H1 (cell line): ENCODE measurements at regions not wholly inside any gene's neighbourhood (a gene's known extent, or its start where the extent isn't known, plus 50 kb on each side); places are given as distances from the start of the nearest gene placed in this dataset.

Experiments used
- CBX8 ChIP-seq: fragments of 300-800, 300-1000 bp; sonication (generic); IDR thresholded peaks from 2 replicates; pipeline ENCODE4 v1.7.1; 2016; ENCODE audit warnings: low read depth, low read length, borderline replicate concordance
- CEBPB ChIP-seq: IDR thresholded peaks from 2 replicates; pipeline ENCODE4 v1.6.1; 2012; ENCODE audit warnings: low read depth, low read length
- CHD7 ChIP-seq: fragments of 300-600 bp; sonication (generic); IDR thresholded peaks from 2 replicates; pipeline ENCODE4 v1.7.1; 2012; ENCODE audit warnings: low read length, moderate library complexity, mild to moderate bottlenecking, inconsistent platforms; ENCODE audit not compliant: insufficient replicate concordance
- EP300 ChIP-seq, 2 experiments: IDR thresholded peaks; 1 replicate in 1 of 2; 2 replicates in 1 of 2; pipeline ENCODE4 v1.6.1; 2011 to 2012; ENCODE audit warnings: low read depth in 2 of 2, low read length in 2 of 2, mild to moderate bottlenecking in 2 of 2, borderline replicate concordance in 1 of 2, inconsistent platforms in 1 of 2, moderate library complexity in 1 of 2
- HDAC2 ChIP-seq, 2 experiments: fragments of 300-600 bp in 1 of 2; sonication (generic) in 1 of 2; IDR thresholded peaks; 2 replicates each; pipeline ENCODE4 v1.6.1; 2011 to 2012; ENCODE audit warnings: low read depth in 2 of 2, low read length in 2 of 2, mild to moderate bottlenecking in 2 of 2, moderate library complexity in 2 of 2, borderline replicate concordance in 1 of 2, inconsistent platforms in 1 of 2
- KDM4A ChIP-seq: IDR thresholded peaks from one replicate; pipeline ENCODE4 v1.7.1; 2012; ENCODE audit warnings: low read depth, mild to moderate bottlenecking, moderate library complexity, low read length, inconsistent platforms; ENCODE audit not compliant: severe bottlenecking
- MAX ChIP-seq: IDR thresholded peaks from 2 replicates; pipeline ENCODE4 v1.6.1; 2012; ENCODE audit warnings: inconsistent platforms
- SIX5 ChIP-seq: IDR thresholded peaks from 2 replicates; pipeline ENCODE4 v1.6.1; 2011; ENCODE audit warnings: mild to moderate bottlenecking, low read depth, low read length
- SP2 ChIP-seq: IDR thresholded peaks from 2 replicates; pipeline ENCODE4 v1.6.1; 2012; ENCODE audit warnings: mild to moderate bottlenecking, low read length, inconsistent platforms
- TBP ChIP-seq: IDR thresholded peaks from 2 replicates; pipeline ENCODE4 v1.6.1; 2011; ENCODE audit warnings: low read depth, low read length, improper control_type of control experiment
- YY1 ChIP-seq: IDR thresholded peaks from 2 replicates; pipeline ENCODE4 v1.6.1; 2011; ENCODE audit warnings: low read depth, mild to moderate bottlenecking, low read length

- TF ChIP-seq CHD7: no peak
- no peak for TF ChIP-seq CBX8
- no peak for TF ChIP-seq KDM4A
- no peak for TF ChIP-seq YY1
- no peak for TF ChIP-seq SIX5
- TF ChIP-seq CEBPB: no peak
- no peak for TF ChIP-seq HDAC2 (IDR thresholded peaks at IDR 0.05; ENCODE audit: borderline replicate concordance in 1 of 2, low read depth in 2 of 2, low read length in 2 of 2)
- TF ChIP-seq EP300 (IDR thresholded peaks at IDR 0.05; ENCODE audit: borderline replicate concordance in 1 of 2, low read depth in 2 of 2, low read length in 2 of 2): no peak
- TF ChIP-seq MAX: no peak
- TF ChIP-seq TBP: no peak
- no peak for TF ChIP-seq SP2
Observed at GRCh38 chr5:68431186-68431585, 215.6 kb downstream of the PIK3R1 start (continued).
